ENCODE measurements at regions not wholly inside any gene's neighbourhood (a gene's known extent, or its start where the extent isn't known, plus 50 kb on each side); places are given as distances from the start of the nearest gene placed in this dataset.
"Not testable (repeated sequence)": the region's sequence is repeated elsewhere in the genome, so short reads cannot be mapped to it uniquely, and the experiment has no call there.

DNA sequence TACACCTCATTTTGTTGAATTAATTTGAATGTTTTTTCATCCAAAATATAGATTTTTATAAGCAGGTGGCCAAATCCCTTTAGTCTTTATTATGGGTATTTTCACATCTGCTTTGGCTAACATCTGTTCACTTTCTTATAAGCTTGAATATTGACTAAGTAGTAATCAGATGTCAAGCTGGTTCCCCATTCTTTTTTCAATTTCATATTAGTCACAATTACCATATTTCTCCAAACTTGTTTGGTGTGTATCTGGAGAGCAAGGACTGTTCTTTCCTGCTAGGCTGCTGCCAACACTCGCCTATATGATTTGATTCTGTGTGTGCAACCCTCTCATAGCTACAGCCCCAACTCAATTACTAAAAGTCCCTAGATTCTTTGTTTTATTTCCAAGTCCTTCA, 608.5 kb downstream of the PSAT1 start:
- DNase-seq (ENCODE audit: low read depth), result no peak

DNA sequence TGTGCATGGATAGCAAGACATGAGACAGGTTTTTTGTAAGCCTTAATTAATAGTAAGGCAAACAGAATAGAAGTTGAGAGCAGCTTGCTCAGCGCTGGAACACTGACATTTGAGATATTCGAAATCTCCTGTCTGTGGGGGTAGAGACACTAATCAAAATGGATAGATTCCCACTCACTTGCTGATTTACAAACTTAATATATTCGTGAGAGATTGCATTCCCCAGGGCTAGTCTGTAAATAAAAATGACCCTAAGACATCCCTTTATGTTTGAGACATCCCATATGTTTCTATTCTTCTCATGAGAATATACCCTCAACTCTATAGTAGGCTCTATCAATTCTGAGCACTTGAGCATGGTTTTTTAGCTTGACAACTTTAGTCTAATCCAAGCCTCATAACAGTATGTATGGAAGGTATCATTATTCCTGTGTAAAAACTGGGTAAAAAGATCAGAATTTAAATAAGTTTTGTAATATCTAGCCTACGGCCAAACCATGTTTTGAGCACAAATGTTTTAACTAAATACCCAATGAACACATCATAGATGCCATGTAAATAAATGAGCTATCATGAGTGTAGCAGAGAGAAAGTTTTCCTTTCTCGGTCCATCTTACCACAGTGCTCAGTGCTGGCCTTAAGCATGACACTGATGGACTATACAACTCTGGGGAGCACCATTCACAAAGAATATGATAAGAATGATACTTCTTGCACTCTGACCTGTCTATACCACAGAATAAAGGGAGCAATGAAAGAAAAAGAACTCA, 609.2 kb downstream of the PSAT1 start:
- DNase-seq (ENCODE audit: low read depth), result no peak

DNA sequence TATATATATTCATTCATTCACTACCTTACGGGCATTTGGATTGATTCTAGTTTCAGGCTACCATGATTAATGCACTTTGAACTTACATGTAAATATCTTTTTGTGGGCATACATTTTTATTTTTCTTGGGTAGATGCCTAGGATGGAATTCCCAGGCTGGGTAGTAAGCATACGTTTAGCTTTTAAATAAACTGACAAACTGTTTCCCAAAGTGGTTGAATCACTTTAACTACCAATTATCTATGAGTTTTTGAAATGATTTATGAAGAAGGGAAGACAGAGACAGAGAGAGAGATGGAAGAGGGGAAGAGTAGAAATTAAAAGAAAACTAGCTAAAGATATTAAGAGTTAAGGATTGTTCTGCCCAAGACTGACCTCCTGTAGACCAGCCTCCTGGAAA, 612.6 kb downstream of the PSAT1 start:
- DNase-seq (ENCODE audit: low read depth), result peak; percentile 46

GRCh38 chr9:78916884-78917283, 620.0 kb downstream of the PSAT1 start:
- not testable (repeated sequence) for DNase-seq (ENCODE audit: low read depth)

GRCh38 chr9:78918976-78919375, 622.1 kb downstream of the PSAT1 start:
- DNase-seq (ENCODE audit: low read depth), result no peak

- peak; percentile 77 for DNase-seq (ENCODE audit: low read depth)
Observed at GRCh38 chr9:78919701-78920100, 622.8 kb downstream of the PSAT1 start.

DNA sequence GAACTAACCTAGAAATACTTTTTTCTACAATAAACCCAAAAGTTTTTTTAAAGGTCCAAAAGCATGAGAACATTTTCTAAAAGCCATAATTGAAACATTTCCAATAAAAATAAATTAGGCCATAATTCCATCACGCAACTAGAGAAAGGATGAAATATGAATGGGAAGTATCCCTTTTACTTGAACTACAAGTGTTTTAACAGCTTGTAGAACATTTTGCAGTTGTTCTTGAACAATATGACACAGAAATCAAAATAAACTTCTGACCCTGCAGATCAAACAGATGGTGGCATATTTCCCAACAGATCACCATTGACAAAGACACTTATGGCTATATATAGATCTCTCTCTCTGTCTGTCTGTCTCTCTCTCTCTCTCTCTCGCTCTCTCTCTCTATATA, 624.4 kb downstream of the PSAT1 start:
- DNase-seq (ENCODE audit: low read depth), result no peak

GRCh38 chr9:78923966-78924659, 627.2 kb downstream of the PSAT1 start:
- no peak for DNase-seq (ENCODE audit: low read depth)

DNA sequence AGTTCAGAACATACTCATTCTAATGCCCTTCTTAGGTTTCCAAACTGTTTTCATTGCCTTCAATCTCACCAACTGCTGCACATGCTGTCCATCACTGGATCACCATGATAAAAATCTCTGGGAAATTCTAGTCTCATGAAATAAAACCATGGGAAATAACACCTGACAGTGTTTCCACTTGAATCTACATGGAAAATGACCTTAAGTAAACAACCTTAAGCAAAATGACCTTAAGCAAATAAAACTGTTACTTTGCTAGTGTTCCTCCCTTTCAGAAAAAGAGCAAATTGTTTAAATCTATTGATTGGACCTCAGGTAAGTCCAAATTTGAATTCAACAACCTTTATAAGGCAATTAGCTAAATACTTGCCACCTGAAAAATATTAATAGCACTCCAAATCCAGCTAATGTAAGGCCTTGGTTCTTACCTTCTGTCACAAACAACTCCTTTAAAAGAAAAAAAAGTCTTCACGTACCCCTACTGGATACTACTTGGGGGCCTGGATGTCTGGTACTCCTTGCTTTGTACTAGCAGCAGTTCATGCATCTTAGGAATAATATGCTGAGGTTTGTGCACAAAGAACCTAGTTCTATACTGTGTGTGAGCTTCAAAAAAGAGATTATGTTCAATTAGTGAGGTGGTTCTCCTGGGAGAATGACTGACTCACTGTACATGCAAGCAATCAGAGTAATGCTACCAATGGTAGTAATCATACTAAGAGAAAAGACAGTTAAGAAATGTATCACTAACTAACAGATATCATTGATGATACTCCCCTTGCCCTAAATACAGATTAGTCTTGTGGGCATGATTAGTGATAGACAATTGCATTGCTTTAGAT, 630.4 kb downstream of the PSAT1 start:
- no peak for DNase-seq (ENCODE audit: low read depth)

DNA sequence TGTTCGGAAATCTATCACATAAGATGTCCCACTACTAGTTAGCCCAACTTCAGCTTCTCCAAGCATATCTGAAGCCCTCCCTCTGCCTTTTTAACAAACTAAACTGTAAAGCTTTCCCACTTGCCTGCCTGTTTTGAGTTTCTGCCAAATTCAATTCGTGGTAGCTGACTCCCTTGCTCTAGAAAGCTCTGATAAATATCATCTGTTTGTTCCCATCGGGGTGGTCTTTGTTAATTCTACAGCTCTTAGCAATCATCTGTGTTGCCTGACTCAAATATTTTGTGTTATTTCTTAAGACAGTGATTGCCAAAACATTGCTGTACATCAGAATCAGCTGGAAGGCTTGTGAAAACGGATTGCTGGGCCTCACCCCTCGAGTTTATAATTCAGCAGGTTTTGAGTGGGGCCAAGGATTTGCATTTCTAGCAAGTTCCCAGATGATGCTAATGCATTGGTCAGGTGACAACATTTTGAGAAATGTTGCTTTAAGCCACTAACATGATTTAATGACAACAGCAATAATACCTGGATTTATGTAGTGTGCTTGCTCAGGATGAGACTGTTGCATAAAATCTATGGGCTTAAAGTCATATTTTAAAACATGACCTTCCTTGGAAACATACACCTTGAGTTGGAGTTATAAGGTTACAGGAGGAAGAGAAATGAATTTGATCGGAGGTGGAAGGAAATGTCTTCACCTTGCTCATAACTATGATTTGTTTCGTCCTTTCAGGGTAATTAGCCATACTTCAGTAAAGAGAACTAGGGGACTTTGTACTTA, 631.9 kb downstream of the PSAT1 start:
- DNase-seq (ENCODE audit: low read depth), result no peak

- peak; percentile 59 for DNase-seq (ENCODE audit: low read depth)
Observed at GRCh38 chr9:78930281-78930680, 633.4 kb downstream of the PSAT1 start.

DNA sequence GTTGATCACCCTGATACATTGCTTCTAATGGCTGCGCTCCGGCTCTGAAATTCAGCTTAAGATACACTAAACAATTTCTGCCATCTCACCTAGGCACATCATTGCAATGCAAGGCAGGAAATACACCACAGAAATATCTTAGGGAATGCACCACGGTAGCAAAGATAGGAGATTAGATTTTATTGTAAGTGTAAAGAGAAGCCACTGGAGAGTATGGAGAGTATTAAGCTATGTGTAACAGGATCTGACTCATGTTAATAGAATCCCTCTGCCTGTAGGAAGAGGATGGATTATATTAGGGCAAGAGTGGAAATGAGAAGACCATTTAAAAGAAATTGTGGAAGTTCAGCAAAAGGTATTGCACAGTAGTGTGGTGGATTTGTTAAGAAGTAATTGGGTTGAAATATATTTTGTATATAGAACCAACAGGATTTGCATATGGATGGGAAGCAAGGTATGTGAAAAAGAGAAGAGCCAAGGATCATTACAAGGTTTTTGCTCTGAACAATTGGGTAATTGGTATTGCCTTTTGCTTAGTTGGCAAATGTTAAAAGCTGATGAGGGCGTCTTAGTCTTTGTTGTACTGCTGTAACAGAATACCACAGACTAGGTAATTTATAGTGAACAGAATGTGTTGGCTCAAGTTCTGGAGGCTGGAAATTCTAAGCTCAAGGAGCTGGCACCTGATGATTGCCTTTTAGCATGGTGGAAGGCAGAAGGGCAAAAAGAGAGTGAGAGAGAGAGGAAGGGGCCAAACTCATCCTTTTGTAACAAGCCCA, 636.1 kb downstream of the PSAT1 start:
- DNase-seq (ENCODE audit: low read depth), result peak; percentile 90

- DNase-seq (ENCODE audit: low read depth), result no peak
Observed at GRCh38 chr9:78934880-78935279, 636.9 kb upstream of the TLE4 start.

- DNase-seq (ENCODE audit: low read depth), result no peak
Observed at GRCh38 chr9:78938821-78939220, 632.9 kb upstream of the TLE4 start.

DNA sequence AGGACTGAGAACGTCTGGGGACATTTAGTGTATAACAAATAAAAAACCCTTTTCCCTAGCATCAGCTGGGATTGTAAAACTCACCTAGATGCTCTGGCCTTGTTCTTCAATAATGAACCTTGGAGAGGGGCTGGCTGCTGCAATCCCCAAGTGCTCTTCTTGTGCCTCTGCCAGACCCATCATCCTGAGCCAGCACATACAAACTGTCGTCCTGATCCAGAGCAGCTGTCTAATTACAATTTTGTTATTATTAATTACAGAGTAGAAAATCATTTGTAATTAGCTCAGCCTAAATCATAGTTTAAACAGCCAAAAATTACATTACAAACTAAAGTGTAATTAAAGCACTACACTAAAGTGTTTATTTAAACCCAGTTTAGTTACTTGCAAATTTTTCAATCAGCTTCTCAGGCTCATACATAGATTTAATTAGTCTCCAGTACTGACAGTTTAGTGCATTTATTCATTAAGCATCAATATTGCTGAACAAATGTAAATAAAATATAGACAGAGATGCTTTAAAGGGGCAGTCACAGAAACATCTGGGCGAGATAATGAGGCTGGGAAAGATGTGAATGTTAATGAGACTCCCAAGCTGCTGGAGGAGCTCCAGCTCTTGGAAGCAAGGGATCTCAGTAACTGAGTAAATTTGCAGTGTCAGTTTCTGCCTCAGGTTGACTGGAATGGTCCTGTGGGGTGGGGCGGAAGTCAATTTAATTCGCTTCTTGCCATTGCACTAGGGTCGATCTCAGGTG, 632.3 kb upstream of the TLE4 start:
- DNase-seq (ENCODE audit: low read depth), result no peak

- DNase-seq (ENCODE audit: low read depth), result no peak
Observed at GRCh38 chr9:78940121-78940855, 631.5 kb upstream of the TLE4 start.

GRCh38 chr9:78954286-78954685, 617.5 kb upstream of the TLE4 start:
- DNase-seq (ENCODE audit: low read depth), result peak; percentile 41

GRCh38 chr9:78958892-78959291, 612.9 kb upstream of the TLE4 start:
- DNase-seq (ENCODE audit: low read depth), result peak; percentile 55

GRCh38 chr9:78962156-78962555, 609.6 kb upstream of the TLE4 start:
- DNase-seq (ENCODE audit: low read depth), result no peak

All from M059J (cell line).